Ovary (tissue), 3 donors: ENCODE measurements at regions not wholly inside any gene's neighbourhood (a gene's known extent, or its start where the extent isn't known, plus 50 kb on each side); places are given as distances from the start of the nearest gene placed in this dataset.

ENCODE experiments used
- POLR2A ChIP-seq: fragments of 450-650 bp; IDR thresholded peaks from one replicate; pipeline ENCODE4 v1.6.1; 2017; ENCODE audit warnings: antibody characterized with exemption, mild to moderate bottlenecking, moderate library complexity
- TF ChIP-seq, protein P1 (sequence below), 3 donors: fragments of 450-650 bp in 2 of 3; fragments of 200-600 bp in 1 of 3; IDR thresholded peaks; one replicate each; pipeline versions ENCODE4 v1.5.1 to v1.8.0; 2016 to 2022; ENCODE audit warnings: antibody characterized with exemption in 3 of 3, mild to moderate bottlenecking in 1 of 3
- donor health status: DM: no; HTN: no; CAD: no.

DNA sequence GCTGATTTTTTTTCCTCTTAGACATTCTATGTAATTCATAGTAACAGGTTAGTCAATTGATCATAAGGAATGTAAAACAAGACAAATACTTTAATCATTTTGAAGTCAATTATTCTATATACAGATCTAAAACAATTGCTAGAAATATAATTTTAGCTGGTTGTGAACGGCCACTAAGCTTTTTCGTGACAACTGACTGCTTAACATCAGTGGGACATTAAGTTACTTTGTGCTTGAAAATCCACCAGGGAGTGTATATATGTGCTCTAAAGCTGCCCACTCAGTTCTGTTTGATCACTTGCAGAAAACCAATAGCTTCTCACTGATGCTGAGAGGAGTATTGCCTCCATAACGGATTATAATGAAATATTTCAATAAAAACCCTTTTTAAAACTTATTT lies 370.2 kb upstream of the CCNH start:
- TF ChIP-seq, protein P1, sequence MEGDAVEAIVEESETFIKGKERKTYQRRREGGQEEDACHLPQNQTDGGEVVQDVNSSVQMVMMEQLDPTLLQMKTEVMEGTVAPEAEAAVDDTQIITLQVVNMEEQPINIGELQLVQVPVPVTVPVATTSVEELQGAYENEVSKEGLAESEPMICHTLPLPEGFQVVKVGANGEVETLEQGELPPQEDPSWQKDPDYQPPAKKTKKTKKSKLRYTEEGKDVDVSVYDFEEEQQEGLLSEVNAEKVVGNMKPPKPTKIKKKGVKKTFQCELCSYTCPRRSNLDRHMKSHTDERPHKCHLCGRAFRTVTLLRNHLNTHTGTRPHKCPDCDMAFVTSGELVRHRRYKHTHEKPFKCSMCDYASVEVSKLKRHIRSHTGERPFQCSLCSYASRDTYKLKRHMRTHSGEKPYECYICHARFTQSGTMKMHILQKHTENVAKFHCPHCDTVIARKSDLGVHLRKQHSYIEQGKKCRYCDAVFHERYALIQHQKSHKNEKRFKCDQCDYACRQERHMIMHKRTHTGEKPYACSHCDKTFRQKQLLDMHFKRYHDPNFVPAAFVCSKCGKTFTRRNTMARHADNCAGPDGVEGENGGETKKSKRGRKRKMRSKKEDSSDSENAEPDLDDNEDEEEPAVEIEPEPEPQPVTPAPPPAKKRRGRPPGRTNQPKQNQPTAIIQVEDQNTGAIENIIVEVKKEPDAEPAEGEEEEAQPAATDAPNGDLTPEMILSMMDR (IDR thresholded peaks at IDR 0.05): no peak
- TF ChIP-seq POLR2A: no peak
